Ovary (tissue), 3 donors: ENCODE measurements at regions not wholly inside any gene's neighbourhood (a gene's known extent, or its start where the extent isn't known, plus 50 kb on each side); places are given as distances from the start of the nearest gene placed in this dataset.
"Not testable (repeated sequence)": the region's sequence is repeated elsewhere in the genome, so short reads cannot be mapped to it uniquely, and the experiment has no call there.

ENCODE experiments used
- CTCF ChIP-seq, 3 donors: fragments of 450-650 bp in 2 of 3; fragments of 200-600 bp in 1 of 3; IDR thresholded peaks; one replicate each; pipeline versions ENCODE4 v1.5.1 to v1.8.0; 2016 to 2022; ENCODE audit warnings: antibody characterized with exemption in 3 of 3, mild to moderate bottlenecking in 1 of 3
- POLR2A ChIP-seq: fragments of 450-650 bp; IDR thresholded peaks from one replicate; pipeline ENCODE4 v1.6.1; 2017; ENCODE audit warnings: antibody characterized with exemption, mild to moderate bottlenecking, moderate library complexity
- donor health status: DM: no; HTN: no; CAD: no.

DNA sequence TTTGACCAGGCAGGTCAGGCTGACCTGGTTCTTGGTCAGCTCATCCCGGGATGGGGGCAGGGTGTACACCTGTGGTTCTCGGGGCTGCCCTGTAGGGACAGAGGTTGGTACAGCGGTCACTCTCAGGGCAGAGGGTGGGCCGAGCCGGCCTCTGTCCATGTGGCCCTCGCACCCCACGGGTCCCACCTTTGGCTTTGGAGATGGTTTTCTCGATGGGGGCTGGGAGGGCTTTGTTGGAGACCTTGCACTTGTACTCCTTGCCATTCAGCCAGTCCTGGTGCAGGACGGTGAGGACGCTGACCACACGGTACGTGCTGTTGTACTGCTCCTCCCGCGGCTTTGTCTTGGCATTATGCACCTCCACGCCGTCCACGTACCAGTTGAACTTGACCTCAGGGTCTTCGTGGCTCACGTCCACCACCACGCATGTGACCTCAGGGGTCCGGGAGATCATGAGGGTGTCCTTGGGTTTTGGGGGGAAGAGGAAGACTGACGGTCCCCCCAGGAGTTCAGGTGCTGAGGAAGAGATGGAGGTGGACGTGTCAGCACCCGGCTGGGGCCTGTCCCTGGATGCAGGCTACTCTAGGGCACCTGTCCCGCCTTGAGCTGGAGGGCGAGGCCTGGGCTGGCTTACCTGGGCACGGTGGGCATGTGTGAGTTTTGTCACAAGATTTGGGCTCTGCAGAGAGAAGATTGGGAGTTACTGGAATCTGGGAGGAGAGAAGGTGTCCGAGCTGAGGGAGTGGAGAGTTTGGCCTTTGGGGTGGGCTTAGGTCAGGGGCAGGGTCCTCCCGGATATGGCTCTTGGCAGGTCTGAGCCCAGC lies 215.5 kb downstream of the TMEM121 start:
- not testable (repeated sequence) for TF ChIP-seq CTCF (IDR thresholded peaks at IDR 0.05); POLR2A
